Stimulated activated naive CD8-positive, alpha-beta T cell treated with anti-CD3 and anti-CD28 coated beads, Interleukin-15, amount 100 ng/mL, for 72 hours (primary cell): ENCODE measurements at regions not wholly inside any gene's neighbourhood (a gene's known extent, or its start where the extent isn't known, plus 50 kb on each side); places are given as distances from the start of the nearest gene placed in this dataset.
A peak's percentile ranks its signal among the peaks of the same experiment; 100 is the strongest.

ENCODE experiments used
- ATAC-seq: fragments of 150-1000 bp; cut with Tn5 transposase; 2 replicates; pipeline ENCODE4 v1.10.0; 2021; ENCODE audit warnings: mild to moderate bottlenecking, moderate library complexity
- DNase-seq, 2 donors: peaks; one replicate each; pipeline ENCODE4 v3.0.0; 2021 to 2022
- H3K27ac Mint-ChIP-seq, 2 donors: one replicate each; pipeline ENCODE4 v1.8.0; 2022; ENCODE audit warnings: mild to moderate bottlenecking in 2 of 2, mixed read lengths in 2 of 2, moderate library complexity in 2 of 2
- H3K27me3 Mint-ChIP-seq: one replicate; pipeline ENCODE4 v1.8.0; 2022; ENCODE audit warnings: mixed read lengths
- H3K4me1 Mint-ChIP-seq: one replicate; pipeline ENCODE4 v1.8.0; 2022; ENCODE audit warnings: mild to moderate bottlenecking, mixed read lengths
- H3K4me3 Mint-ChIP-seq, 2 donors: one replicate each; pipeline ENCODE4 v1.8.0; 2022; ENCODE audit warnings: mild to moderate bottlenecking in 2 of 2, mixed read lengths in 2 of 2, moderate library complexity in 1 of 2
- H3K9me3 Mint-ChIP-seq, 2 donors: one replicate each; pipeline ENCODE4 v1.8.0; 2022; ENCODE audit warnings: mixed read lengths in 2 of 2

GRCh38 chr2:155240176-155240575 is 541.7 kb downstream of the KCNJ3 start:
- H3K27me3 Mint-ChIP-seq = no peaks in the 10 kb centered on the region
- DNase-seq = no peak
- H3K4me1 Mint-ChIP-seq = no peaks in the 10 kb centered on the region
- H3K4me3 Mint-ChIP-seq = no peak overlapping the region
- peaks cover 0 to 14% of the 10 kb centered on the region in 2 donors for H3K9me3 Mint-ChIP-seq
- no peak overlapping the region for H3K27ac Mint-ChIP-seq
- ATAC-seq = no peak

GRCh38 chr2:155235710-155236109 is 537.2 kb downstream of the KCNJ3 start:
- H3K27ac Mint-ChIP-seq = no peak overlapping the region
- DNase-seq (no peak), ATAC-seq (no peak)
- no peak overlapping the region for H3K4me3 Mint-ChIP-seq
- no peaks in the 10 kb centered on the region for H3K27me3 Mint-ChIP-seq
- H3K4me1 Mint-ChIP-seq = no peaks in the 10 kb centered on the region
- H3K9me3 Mint-ChIP-seq = peaks cover 0 to 23% of the 10 kb centered on the region in 2 donors

GRCh38 chr2:155223781-155224406 is 525.4 kb downstream of the KCNJ3 start:
- DNase-seq = no peak
- H3K27me3 Mint-ChIP-seq = no peaks in the 10 kb centered on the region

DNA sequence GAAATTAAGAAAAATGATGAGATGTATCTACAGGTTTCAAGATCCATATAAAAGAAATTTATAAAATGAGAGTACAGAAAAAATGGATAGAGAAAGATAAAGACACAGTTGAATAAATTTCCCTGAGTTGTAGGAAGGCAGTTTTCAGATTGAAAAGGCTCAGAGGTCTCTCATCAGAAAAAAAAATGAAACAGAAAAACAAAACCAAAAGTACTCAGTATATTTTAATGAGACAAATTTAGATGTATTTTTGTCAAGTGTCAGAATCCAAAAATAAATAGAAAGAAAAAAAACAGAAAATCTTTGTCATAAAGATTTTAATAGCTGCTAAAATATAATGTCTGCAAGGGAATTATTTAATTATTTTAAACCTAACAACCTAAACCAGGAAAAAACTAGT is 520.5 kb downstream of the KCNJ3 start:
- H3K4me3 Mint-ChIP-seq = no peak overlapping the region
- no peaks in the 10 kb centered on the region for H3K4me1 Mint-ChIP-seq
- DNase-seq (no peak), ATAC-seq (no peak)
- H3K27me3 Mint-ChIP-seq = no peaks in the 10 kb centered on the region
- no peak overlapping the region for H3K27ac Mint-ChIP-seq
- no peaks in the 10 kb centered on the region for H3K9me3 Mint-ChIP-seq

More at GRCh38 chr2:155223781-155224406, 525.4 kb downstream of the KCNJ3 start:
- no peaks in the 10 kb centered on the region for H3K4me1 Mint-ChIP-seq
- H3K9me3 Mint-ChIP-seq = no peaks in the 10 kb centered on the region
- no peak overlapping the region for H3K4me3 Mint-ChIP-seq
- no peak for ATAC-seq
- H3K27ac Mint-ChIP-seq = no peak overlapping the region

GRCh38 chr2:155218292-155218924 is 519.9 kb downstream of the KCNJ3 start:
- H3K4me1 Mint-ChIP-seq = no peaks in the 10 kb centered on the region
- H3K27me3 Mint-ChIP-seq = no peaks in the 10 kb centered on the region
- H3K9me3 Mint-ChIP-seq = no peaks in the 10 kb centered on the region
- DNase-seq = no peak
- H3K27ac Mint-ChIP-seq = no peak overlapping the region
- ATAC-seq = no peak
- H3K4me3 Mint-ChIP-seq = no peak overlapping the region

- Mint-ChIP-seq H3K27ac (no peak overlapping the region), H3K9me3 (no peaks in the 10 kb centered on the region), H3K4me3 (no peak overlapping the region), H3K27me3 (no peaks in the 10 kb centered on the region), H3K4me1 (no peaks in the 10 kb centered on the region)
- DNase-seq = no peak
- no peak for ATAC-seq
Measured at GRCh38 chr2:155215037-155215707, 516.7 kb downstream of the KCNJ3 start.

DNA sequence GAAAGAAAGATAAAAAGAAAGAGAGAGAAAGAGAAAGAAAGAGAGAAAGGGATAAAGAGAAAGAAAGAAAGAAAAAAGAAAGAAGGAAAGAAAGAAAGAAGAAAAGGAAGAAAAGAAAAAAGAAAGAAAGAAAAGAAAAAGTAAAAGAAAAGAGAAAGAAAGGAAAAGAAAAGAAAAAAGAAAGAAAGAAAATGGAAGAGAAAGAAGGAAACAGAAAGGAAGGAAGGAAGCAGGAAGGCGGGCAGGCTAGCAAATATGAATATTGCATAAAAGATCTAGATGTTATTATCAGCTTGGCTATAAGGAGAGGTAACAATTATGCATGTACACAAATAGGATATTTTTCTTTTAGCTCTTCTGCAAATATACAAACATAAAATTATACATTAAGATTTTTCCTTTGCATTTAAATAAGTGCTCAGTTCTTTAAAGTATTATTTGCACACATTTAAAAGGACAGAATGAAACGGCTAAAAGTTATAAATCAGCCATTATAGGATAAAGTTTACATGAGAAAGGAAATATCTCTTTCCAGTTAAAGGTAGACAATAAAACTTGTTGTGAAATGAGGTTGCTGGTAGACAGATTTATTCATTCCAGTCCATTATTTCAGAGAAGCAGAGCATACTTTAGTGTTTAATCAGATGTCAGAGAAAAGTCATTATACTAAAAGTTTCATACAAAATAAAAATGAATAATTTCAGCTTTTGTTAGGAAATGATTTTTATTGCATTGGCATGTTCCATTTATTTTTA is 511.4 kb downstream of the KCNJ3 start:
- Mint-ChIP-seq H3K27me3 (no peaks in the 10 kb centered on the region), H3K27ac (no peak overlapping the region), H3K9me3 (no peaks in the 10 kb centered on the region), H3K4me3 (no peak overlapping the region), H3K4me1 (no peaks in the 10 kb centered on the region)
- no peak for DNase-seq
- no peak for ATAC-seq

DNA sequence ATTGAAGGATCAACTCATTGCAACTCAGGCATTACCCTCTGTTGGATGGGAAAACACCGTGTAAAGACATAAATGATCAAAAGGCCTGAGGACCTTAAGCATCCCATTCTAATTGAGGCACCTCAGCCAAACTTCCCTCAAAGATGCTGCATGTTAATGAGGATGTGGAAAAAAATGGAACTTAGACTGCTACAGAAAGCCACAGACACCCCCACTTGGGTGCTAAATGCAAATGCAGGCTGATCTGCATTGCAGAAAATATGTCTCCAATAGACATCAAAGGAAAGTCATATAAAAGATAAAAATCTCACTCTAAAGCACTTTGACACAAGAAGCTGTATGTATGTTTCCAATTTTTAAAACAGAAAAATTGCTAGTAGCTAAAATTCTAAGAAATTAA is 504.7 kb downstream of the KCNJ3 start:
- no peaks in the 10 kb centered on the region for H3K9me3 Mint-ChIP-seq
- no peak overlapping the region for H3K27ac Mint-ChIP-seq
- no peak overlapping the region for H3K4me3 Mint-ChIP-seq
- no peaks in the 10 kb centered on the region for H3K27me3 Mint-ChIP-seq
- no peak for ATAC-seq
- no peak for DNase-seq
- no peaks in the 10 kb centered on the region for H3K4me1 Mint-ChIP-seq

GRCh38 chr2:155200753-155201152 is 502.3 kb downstream of the KCNJ3 start:
- Mint-ChIP-seq H3K27me3 (no peaks in the 10 kb centered on the region), H3K4me3 (no peak overlapping the region), H3K9me3 (no peaks in the 10 kb centered on the region), H3K27ac (no peak overlapping the region), H3K4me1 (no peaks in the 10 kb centered on the region)
- DNase-seq (no peak), ATAC-seq (no peak)

DNA sequence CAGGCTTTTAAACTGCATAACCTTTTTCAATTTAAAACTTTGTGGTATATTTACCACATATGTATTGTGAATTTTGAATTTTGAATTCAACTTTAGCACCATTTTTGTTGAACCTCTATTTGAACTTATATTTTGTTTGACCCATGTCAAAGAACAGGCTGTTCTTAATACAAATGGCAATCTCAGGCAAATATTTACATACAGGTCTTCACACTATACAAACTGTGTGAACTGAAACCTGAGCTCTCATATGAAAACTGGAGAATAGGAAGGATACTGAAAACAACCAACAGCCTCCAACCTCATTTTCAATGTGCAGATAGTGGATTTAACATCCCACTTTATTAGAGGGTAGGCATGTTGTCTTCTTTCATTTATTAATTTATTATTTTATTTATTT is 491.8 kb downstream of the KCNJ3 start:
- DNase-seq (no peak), ATAC-seq (no peak)
- H3K4me3 Mint-ChIP-seq = no peak overlapping the region
- no peaks in the 10 kb centered on the region for H3K4me1 Mint-ChIP-seq
- H3K27ac Mint-ChIP-seq = no peak overlapping the region
- H3K9me3 Mint-ChIP-seq = peaks cover 0 to 4% of the 10 kb centered on the region in 2 donors
- no peaks in the 10 kb centered on the region for H3K27me3 Mint-ChIP-seq

GRCh38 chr2:155178921-155179320 is 480.4 kb downstream of the KCNJ3 start:
- no peak for ATAC-seq
- no peaks in the 10 kb centered on the region for H3K4me1 Mint-ChIP-seq
- H3K4me3 Mint-ChIP-seq = no peak overlapping the region
- no peaks in the 10 kb centered on the region for H3K9me3 Mint-ChIP-seq
- no peaks in the 10 kb centered on the region for H3K27me3 Mint-ChIP-seq
- DNase-seq = no peak
- peak overlapping the region in 1 of 2 donors; percentile 27 for H3K27ac Mint-ChIP-seq

DNA sequence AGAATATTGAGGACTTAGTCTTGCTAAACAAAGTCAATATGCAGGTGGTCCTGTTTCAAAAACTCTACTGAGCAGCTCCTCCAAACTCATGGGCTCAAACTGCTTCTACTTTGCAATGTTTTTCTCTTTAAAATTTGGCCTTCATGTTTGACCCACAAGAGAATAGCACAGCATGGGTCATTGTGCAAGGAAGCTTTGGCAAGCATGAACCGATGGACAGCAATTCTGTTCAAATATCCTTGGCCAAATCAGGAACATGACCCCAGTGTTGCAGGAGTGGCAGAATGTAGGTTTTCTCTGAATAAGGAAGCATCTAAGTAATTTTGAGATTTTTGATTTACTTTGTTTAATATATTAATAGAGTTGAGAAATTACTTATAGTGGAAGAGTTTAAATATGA is 477.9 kb downstream of the KCNJ3 start:
- DNase-seq (no peak), ATAC-seq (no peak)
- no peaks in the 10 kb centered on the region for H3K9me3 Mint-ChIP-seq
- H3K27ac Mint-ChIP-seq = no peak overlapping the region
- H3K27me3 Mint-ChIP-seq = no peaks in the 10 kb centered on the region
- H3K4me1 Mint-ChIP-seq = no peaks in the 10 kb centered on the region
- no peak overlapping the region for H3K4me3 Mint-ChIP-seq

GRCh38 chr2:155169317-155169716 is 470.8 kb downstream of the KCNJ3 start:
- Mint-ChIP-seq H3K27me3 (no peaks in the 10 kb centered on the region), H3K4me3 (no peak overlapping the region), H3K9me3 (no peaks in the 10 kb centered on the region), H3K4me1 (no peaks in the 10 kb centered on the region), H3K27ac (no peak overlapping the region)
- no peak for DNase-seq
- no peak for ATAC-seq

GRCh38 chr2:155162494-155162893 is 464.0 kb downstream of the KCNJ3 start:
- H3K27me3 Mint-ChIP-seq = no peaks in the 10 kb centered on the region
- no peaks in the 10 kb centered on the region for H3K4me1 Mint-ChIP-seq
- no peaks in the 10 kb centered on the region for H3K9me3 Mint-ChIP-seq
- no peak overlapping the region for H3K4me3 Mint-ChIP-seq
- DNase-seq (no peak), ATAC-seq (no peak)
- no peak overlapping the region for H3K27ac Mint-ChIP-seq

- Mint-ChIP-seq H3K4me3 (no peak overlapping the region), H3K9me3 (no peaks in the 10 kb centered on the region), H3K27ac (no peak overlapping the region), H3K27me3 (no peaks in the 10 kb centered on the region), H3K4me1 (no peaks in the 10 kb centered on the region)
- DNase-seq = no peak
- no peak for ATAC-seq
Measured at GRCh38 chr2:155161314-155161713, 462.8 kb downstream of the KCNJ3 start.

DNA sequence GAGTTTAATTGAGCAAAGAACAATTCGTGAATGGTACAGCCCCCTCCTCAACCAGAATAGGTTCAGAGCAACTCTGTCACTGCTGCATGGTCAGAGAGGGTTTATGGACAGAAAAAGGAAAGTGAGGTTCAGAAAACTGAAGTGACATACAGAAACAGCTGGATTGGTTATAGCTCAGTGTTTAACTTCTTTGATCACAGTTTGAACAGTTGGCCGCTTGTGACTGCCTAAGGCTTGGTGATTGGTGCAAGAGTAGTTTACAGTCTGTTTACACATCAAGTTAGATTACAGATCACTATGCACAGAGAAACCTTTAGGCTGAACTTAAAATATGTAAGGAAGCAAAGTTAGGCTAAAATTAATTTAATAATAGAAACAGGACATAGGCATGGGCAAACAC is 459.2 kb downstream of the KCNJ3 start:
- no peak for DNase-seq
- Mint-ChIP-seq H3K4me3 (no peak overlapping the region), H3K27ac (no peak overlapping the region), H3K27me3 (no peaks in the 10 kb centered on the region), H3K4me1 (no peaks in the 10 kb centered on the region), H3K9me3 (no peaks in the 10 kb centered on the region)
- no peak for ATAC-seq
